OCI-LY7 (cell line): ENCODE measurements at regions not wholly inside any gene's neighbourhood (a gene's known extent, or its start where the extent isn't known, plus 50 kb on each side); places are given as distances from the start of the nearest gene placed in this dataset.

Experiments used
- BruUV-seq: library from RNA; stranded (reverse); fragments of 400-500 nt; replicated peaks from 2 replicates; lab custom pipeline; 2021; lab: Mats Ljungman, UMichigan
- CTCF ChIA-PET: fragments of 300-600 bp; sonication (Branson Sonifier 250); formaldehyde crosslinking; loops from one replicate; lab custom pipeline; 2022; ENCODE audit warnings: antibody characterized with exemption; ENCODE audit not compliant: unreplicated experiment; lab: Charles Lee
- POLR2A ChIA-PET: fragments of 300-600 bp; sonication (Branson Sonifier 250); formaldehyde crosslinking; loops from one replicate; lab custom pipeline; 2022; ENCODE audit warnings: antibody characterized with exemption; lab: Charles Lee
- DNase-seq: peaks from one replicate; pipeline ENCODE4 v3.0.0-alpha.2; 2015; ENCODE audit warnings: low spot score
- H2AFZ ChIP-seq: fragments of 200-600 bp; sonication (generic), shearing (Covaris generic); 2 replicates; pipeline ENCODE4 v1.6.1; 2014; ENCODE audit warnings: mild to moderate bottlenecking, antibody characterized with exemption, low read length, moderate library complexity
- H3K27ac ChIP-seq: fragments of 200-600 bp; sonication (generic); 2 replicates; pipeline ENCODE4 v1.5.1; 2014; ENCODE audit warnings: mixed run types, low read depth, mild to moderate bottlenecking, moderate library complexity, low read length, inconsistent platforms; ENCODE audit not compliant: poor library complexity, severe bottlenecking
- H3K36me3 ChIP-seq: fragments of 200-600 bp; sonication (generic); 2 replicates; pipeline ENCODE4 v1.6.1; 2014; ENCODE audit warnings: mild to moderate bottlenecking, antibody characterized with exemption, low read length, moderate library complexity, mixed read lengths; ENCODE audit not compliant: insufficient read depth
- H3K4me1 ChIP-seq: fragments of 200-600 bp; sonication (generic); 2 replicates; pipeline ENCODE4 v1.5.1; 2014; ENCODE audit warnings: mild to moderate bottlenecking, low read length; ENCODE audit not compliant: insufficient read depth, poor library complexity, severe bottlenecking
- H3K4me2 ChIP-seq: fragments of 200-600 bp; sonication (generic); 2 replicates; pipeline ENCODE4 v1.6.1; 2014; ENCODE audit warnings: mild to moderate bottlenecking, low read length
- H3K4me3 ChIP-seq: fragments of 200-600 bp; sonication (generic); 2 replicates; pipeline ENCODE4 v1.5.1; 2014; ENCODE audit warnings: mild to moderate bottlenecking, low read depth, low read length; ENCODE audit not compliant: poor library complexity, severe bottlenecking
- H3K79me2 ChIP-seq: fragments of 200-600 bp; sonication (generic); 2 replicates; pipeline ENCODE4 v1.6.1; 2016; ENCODE audit warnings: low read depth, mild to moderate bottlenecking, low read length, moderate library complexity, mixed read lengths; ENCODE audit not compliant: insufficient read depth
- H3K9me2 ChIP-seq: fragments of 200-600 bp; sonication (generic); 2 replicates; pipeline ENCODE4 v1.6.1; 2016; ENCODE audit warnings: mild to moderate bottlenecking, low read length, mixed read lengths; ENCODE audit not compliant: insufficient read depth
- H3K9me3 ChIP-seq: fragments of 200-600 bp; sonication (generic); 2 replicates; pipeline ENCODE4 v1.6.1; 2014; ENCODE audit warnings: mild to moderate bottlenecking, mixed run types, low read length, mixed read lengths
- H4K20me1 ChIP-seq: fragments of 200-600 bp; sonication (generic); 2 replicates; pipeline ENCODE4 v1.6.1; 2014; ENCODE audit warnings: mild to moderate bottlenecking, antibody characterized with exemption, low read length, moderate library complexity, mixed read lengths; ENCODE audit not compliant: insufficient read depth
- EZH2phosphoT487 ChIP-seq: fragments of 200-600 bp; sonication (generic); IDR thresholded peaks from 2 replicates; pipeline ENCODE4 v1.6.1; 2018; ENCODE audit warnings: low read depth, borderline replicate concordance, mild to moderate bottlenecking, mixed run types, antibody characterized with exemption, low read length, moderate library complexity, mixed read lengths
- intact Hi-C: fragments of 100-400 bp; cut with micrococcal nuclease; formaldehyde crosslinking; loops from one replicate; pipeline ENCODE4 v1.10.0; 2022; ENCODE audit not compliant: unreplicated experiment
- TF ChIP-seq, protein P1 (sequence below): fragments of 200-600 bp; sonication (generic); conservative IDR thresholded peaks from 2 replicates; pipeline ENCODE4 v1.5.1; 2014; ENCODE audit warnings: mild to moderate bottlenecking, antibody characterized with exemption, low read length, moderate library complexity, mixed read lengths

DNA sequence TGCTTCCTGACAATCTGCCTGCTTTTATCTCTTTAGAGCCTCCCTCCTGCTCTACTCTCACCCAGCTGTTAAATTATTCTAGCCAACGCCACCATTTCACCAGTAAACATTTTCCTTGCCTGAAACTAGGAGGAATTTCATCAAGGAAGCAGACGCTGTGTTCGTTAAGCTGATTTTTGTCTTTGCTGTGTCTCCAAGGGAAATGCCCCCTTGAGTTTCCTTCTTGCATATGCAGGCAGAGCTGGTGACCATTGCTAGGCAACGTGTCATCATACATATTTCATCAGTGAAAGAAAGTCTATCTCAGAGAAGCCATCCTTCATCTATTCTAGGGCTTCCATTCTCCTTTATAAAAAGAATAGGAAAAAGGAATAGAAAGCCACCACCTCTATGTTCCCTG, 87.0 kb upstream of the ST8SIA2 start:
- Histone ChIP-seq H3K4me3 (no peak overlapping the region), H3K27ac (no peak overlapping the region), H2AFZ (no peak overlapping the region), H3K9me2 (no peaks in the 10 kb centered on the region), H3K9me3 (no peaks in the 10 kb centered on the region), H3K79me2 (no peaks in the 10 kb centered on the region), H4K20me1 (no peaks in the 10 kb centered on the region), H3K4me1 (no peaks in the 10 kb centered on the region), H3K4me2 (no peak overlapping the region), H3K36me3 (no peaks in the 10 kb centered on the region)
- TF ChIP-seq, protein P1, sequence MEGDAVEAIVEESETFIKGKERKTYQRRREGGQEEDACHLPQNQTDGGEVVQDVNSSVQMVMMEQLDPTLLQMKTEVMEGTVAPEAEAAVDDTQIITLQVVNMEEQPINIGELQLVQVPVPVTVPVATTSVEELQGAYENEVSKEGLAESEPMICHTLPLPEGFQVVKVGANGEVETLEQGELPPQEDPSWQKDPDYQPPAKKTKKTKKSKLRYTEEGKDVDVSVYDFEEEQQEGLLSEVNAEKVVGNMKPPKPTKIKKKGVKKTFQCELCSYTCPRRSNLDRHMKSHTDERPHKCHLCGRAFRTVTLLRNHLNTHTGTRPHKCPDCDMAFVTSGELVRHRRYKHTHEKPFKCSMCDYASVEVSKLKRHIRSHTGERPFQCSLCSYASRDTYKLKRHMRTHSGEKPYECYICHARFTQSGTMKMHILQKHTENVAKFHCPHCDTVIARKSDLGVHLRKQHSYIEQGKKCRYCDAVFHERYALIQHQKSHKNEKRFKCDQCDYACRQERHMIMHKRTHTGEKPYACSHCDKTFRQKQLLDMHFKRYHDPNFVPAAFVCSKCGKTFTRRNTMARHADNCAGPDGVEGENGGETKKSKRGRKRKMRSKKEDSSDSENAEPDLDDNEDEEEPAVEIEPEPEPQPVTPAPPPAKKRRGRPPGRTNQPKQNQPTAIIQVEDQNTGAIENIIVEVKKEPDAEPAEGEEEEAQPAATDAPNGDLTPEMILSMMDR, result 0 out of 2 replicates have a peak, but pooled peaks have one; percentile 25
- no peak for TF ChIP-seq EZH2phosphoT487
- BruUV-seq, result no TSS peak
- ChIA-PET CTCF (no interaction called here), POLR2A (no interaction called here)
- intact Hi-C loops, result no loop called here
- DNase-seq, result no peak

DNA sequence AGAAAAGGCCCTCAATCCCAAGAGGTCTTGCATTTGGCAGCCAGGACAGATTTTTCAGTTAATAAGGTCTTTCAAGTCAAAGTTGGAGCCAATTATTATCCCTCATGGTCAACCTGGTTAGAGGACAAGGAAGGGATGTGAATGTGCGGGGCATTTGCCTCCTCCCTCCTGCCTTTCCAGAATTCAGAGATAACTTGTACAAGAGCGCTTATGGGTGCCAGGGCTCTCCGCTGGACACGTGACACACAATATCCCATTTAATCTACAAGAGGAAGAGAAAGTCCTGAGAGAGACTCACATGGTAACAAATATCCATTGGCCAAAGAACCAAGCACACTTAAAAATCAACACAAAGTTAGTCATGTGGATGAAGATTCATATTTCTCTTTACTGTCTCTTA, 78.5 kb upstream of the ST8SIA2 start:
- POLR2A ChIA-PET, result no interaction called here
- intact Hi-C loops, result no loop called here

DNA sequence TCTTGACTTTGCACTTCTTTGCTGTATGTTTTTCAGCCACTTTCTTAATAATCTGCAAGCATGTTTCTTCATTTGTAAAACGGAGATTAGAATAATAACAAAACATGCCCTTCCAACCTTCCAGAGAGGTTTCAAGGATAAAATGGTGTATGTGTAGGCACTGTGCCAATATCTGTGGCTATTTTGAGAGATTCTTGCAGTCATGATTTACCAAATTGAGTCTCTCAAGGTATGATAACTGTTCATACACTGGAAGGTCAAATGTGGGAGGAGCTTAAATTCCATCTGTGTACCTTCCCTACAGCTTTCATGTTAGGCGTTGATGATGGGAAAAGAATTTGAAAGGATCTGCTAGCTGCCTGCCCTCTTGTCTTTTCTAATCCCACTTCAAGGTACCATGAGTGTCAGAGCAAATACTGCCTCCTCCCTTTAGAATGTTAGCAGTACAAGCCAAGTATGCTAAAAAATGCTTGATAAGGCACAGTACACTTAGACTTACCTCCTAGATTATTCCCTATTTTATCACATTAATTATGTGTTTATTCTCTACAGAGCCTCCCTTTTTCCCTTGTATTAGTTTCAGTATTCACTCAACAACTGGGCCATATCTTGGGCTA, 78.0 kb upstream of the ST8SIA2 start:
- Histone ChIP-seq H3K79me2 (no peaks in the 10 kb centered on the region), H3K27ac (no peak overlapping the region), H2AFZ (no peak overlapping the region), H3K9me2 (no peaks in the 10 kb centered on the region), H3K36me3 (no peaks in the 10 kb centered on the region), H4K20me1 (no peaks in the 10 kb centered on the region), H3K9me3 (no peaks in the 10 kb centered on the region), H3K4me3 (no peak overlapping the region), H3K4me2 (no peak overlapping the region), H3K4me1 (no peaks in the 10 kb centered on the region)
- CTCF ChIA-PET, result no interaction called here
- POLR2A ChIA-PET, result no interaction called here
- TF ChIP-seq, protein P1, result no peak
- TF ChIP-seq EZH2phosphoT487, result no peak
- intact Hi-C loops, result no loop called here
- no peak for DNase-seq
- BruUV-seq, result no TSS peak

More for the DNA sequence above, 78.5 kb upstream of the ST8SIA2 start:
- no peaks in the 10 kb centered on the region for H3K9me3 ChIP-seq
- no peaks in the 10 kb centered on the region for H4K20me1 ChIP-seq
- CTCF ChIA-PET, result no interaction called here
- H3K4me2 ChIP-seq, result no peak overlapping the region
- H3K4me1 ChIP-seq, result no peaks in the 10 kb centered on the region
- no peak overlapping the region for H3K4me3 ChIP-seq
- no peak for DNase-seq
- BruUV-seq, result no TSS peak
- no peak overlapping the region for H2AFZ ChIP-seq
- no peak overlapping the region for H3K27ac ChIP-seq
- H3K36me3 ChIP-seq, result no peaks in the 10 kb centered on the region
- no peaks in the 10 kb centered on the region for H3K9me2 ChIP-seq
- H3K79me2 ChIP-seq, result no peaks in the 10 kb centered on the region
- TF ChIP-seq EZH2phosphoT487, result no peak
- TF ChIP-seq, protein P1, result no peak
